AG04449 (cell line): ENCODE measurements at regions not wholly inside any gene's neighbourhood (a gene's known extent, or its start where the extent isn't known, plus 50 kb on each side); places are given as distances from the start of the nearest gene placed in this dataset.
"Not testable (repeated sequence)": the region's sequence is repeated elsewhere in the genome, so short reads cannot be mapped to it uniquely, and the experiment has no call there.

Source experiments
- CTCF ChIA-PET: fragments of 350-600 bp; formaldehyde crosslinking; extraction: SDS; loops from one replicate; lab custom pipeline; 2021; ENCODE audit warnings: antibody characterized with exemption; lab: Yijun Ruan, JAX
- POLR2A ChIA-PET: fragments of 400-600, 350-600 bp; formaldehyde crosslinking; extraction: SDS; loops from one replicate; lab custom pipeline; 2020; ENCODE audit warnings: antibody characterized with exemption, inconsistent platforms; lab: Yijun Ruan, JAX
- DNase-seq: peaks from one replicate; pipeline ENCODE4 v3.0.0-alpha.2; 2010; ENCODE audit warnings: low read depth, low spot score
- H3K4me3 ChIP-seq: 2 replicates; pipeline ENCODE4 v1.5.1; 2011; ENCODE audit warnings: low read depth, mild to moderate bottlenecking, control low read depth, low read length
- CTCF ChIP-seq: IDR thresholded peaks from one replicate; pipeline ENCODE4 v1.5.1; 2011; ENCODE audit warnings: mild to moderate bottlenecking, moderate library complexity, low read length, control low read depth, inconsistent platforms; ENCODE audit not compliant: insufficient read depth; ENCODE audit errors: missing control alignments

GRCh38 chr6:141513830-141514229 is 618.9 kb upstream of the GJE1 start:
- TF ChIP-seq CTCF: no peak
- CTCF ChIA-PET: no interaction called here
- DNase-seq: no peak
- H3K4me3 ChIP-seq: no peak overlapping the region
- POLR2A ChIA-PET: no interaction called here

- no peak overlapping the region for H3K4me3 ChIP-seq
- DNase-seq: no peak
- TF ChIP-seq CTCF: no peak
- POLR2A ChIA-PET: no interaction called here
- CTCF ChIA-PET: no interaction called here
These were observed 621.9 kb upstream of the GJE1 start for GRCh38 chr6:141510803-141511202.

- CTCF ChIA-PET, POLR2A ChIA-PET, DNase-seq, H3K4me3 ChIP-seq: not testable (repeated sequence)
These were observed 626.7 kb upstream of the GJE1 start for GRCh38 chr6:141506062-141506461.

GRCh38 chr6:141504318-141504717 is 628.4 kb upstream of the GJE1 start:
- H3K4me3 ChIP-seq, POLR2A ChIA-PET, CTCF ChIA-PET, DNase-seq: not testable (repeated sequence)

GRCh38 chr6:141501616-141502015 is 631.1 kb upstream of the GJE1 start:
- POLR2A ChIA-PET: no interaction called here
- CTCF ChIA-PET: no interaction called here
- TF ChIP-seq CTCF: no peak
- no peak for DNase-seq
- H3K4me3 ChIP-seq: no peak overlapping the region

GRCh38 chr6:141498977-141499376 is 633.7 kb upstream of the GJE1 start:
- no peak for TF ChIP-seq CTCF
- DNase-seq: peak; percentile 29
- H3K4me3 ChIP-seq: no peak overlapping the region
- ChIA-PET CTCF (no interaction called here), POLR2A (no interaction called here)

- DNase-seq: no peak
- H3K4me3 ChIP-seq: no peak overlapping the region
- POLR2A ChIA-PET: no interaction called here
- CTCF ChIA-PET: no interaction called here
- TF ChIP-seq CTCF: no peak
These were observed 640.0 kb upstream of the GJE1 start for GRCh38 chr6:141492521-141493284.
